SU-DHL-6 (cell line): ENCODE measurements at regions not wholly inside any gene's neighbourhood (a gene's known extent, or its start where the extent isn't known, plus 50 kb on each side); places are given as distances from the start of the nearest gene placed in this dataset.

ENCODE experiments used
- CTCF ChIP-seq: fragments of 200-600 bp; sonication (generic); IDR thresholded peaks from one replicate; pipeline ENCODE4 v1.5.1; 2017; ENCODE audit warnings: antibody characterized with exemption, mild to moderate bottlenecking, low read length, moderate library complexity; ENCODE audit not compliant: insufficient read depth, poor library complexity, severe bottlenecking
- EZH2phosphoT487 ChIP-seq: fragments of 200-600 bp; sonication (generic), shearing (Covaris generic); conservative IDR thresholded peaks from 2 replicates; pipeline ENCODE4 v1.6.1; 2018; ENCODE audit warnings: mild to moderate bottlenecking, antibody characterized with exemption, low read length, moderate library complexity, mixed read lengths

DNA sequence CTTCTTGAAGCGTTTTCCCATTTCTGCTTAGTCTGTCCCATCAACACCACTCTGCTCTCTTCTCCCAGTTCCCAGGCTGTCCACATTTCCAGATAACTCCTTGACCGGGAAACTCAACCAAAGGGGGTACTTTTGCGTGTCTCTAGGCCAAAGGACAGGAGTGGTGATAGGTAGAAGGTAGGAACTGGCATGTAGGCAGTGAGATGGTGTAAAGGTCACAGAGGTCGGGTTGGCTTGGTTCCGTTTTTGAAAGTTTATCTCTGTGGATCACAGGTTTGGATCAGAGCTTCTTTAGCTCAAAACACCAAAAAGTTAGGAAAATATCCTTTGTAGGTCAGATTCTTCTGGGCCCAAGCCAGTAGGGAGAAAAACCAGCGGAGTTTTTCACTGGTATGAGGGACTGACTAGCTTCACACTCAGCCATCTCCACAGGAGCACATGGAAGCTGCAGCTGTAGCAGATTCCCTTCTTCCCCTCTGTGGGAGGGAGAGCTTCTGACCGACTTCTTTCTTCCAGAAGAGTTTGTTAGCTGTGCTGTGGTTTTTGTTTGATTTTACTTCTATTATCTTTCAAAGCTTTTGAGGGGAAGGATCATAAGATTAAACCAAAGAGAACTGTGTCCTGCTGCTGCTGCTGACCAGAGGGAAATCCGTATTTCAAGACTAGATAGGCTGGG lies 98.4 kb upstream of the DMRT1 start:
- TF ChIP-seq EZH2phosphoT487 (no peak), CTCF (no peak)
